GM13977 (cell line): ENCODE measurements at regions not wholly inside any gene's neighbourhood (a gene's known extent, or its start where the extent isn't known, plus 50 kb on each side); places are given as distances from the start of the nearest gene placed in this dataset.

Experiments used
- DNase-seq: peaks from one replicate; pipeline ENCODE4 v3.0.0; 2012; ENCODE audit warnings: low spot score
- CTCF ChIP-seq: IDR thresholded peaks from 2 replicates; pipeline ENCODE4 v1.5.1; 2012; ENCODE audit warnings: mild to moderate bottlenecking, control low read depth; ENCODE audit not compliant: insufficient read depth; ENCODE audit errors: extremely low read depth, missing control alignments
- in situ Hi-C: fragments of 300-500 bp; cut with MboI; formaldehyde crosslinking; loops from one replicate; pipeline ENCODE4 v1.12.0; 2022; ENCODE audit warnings: low sequenced_read_pairs, low pct_unique_long_range_greater_than_20kb, mixed read lengths, inconsistent platforms; ENCODE audit not compliant: unreplicated experiment

GRCh38 chr4:74583089-74583700, 138.3 kb downstream of the AREG start:
- no peak for TF ChIP-seq CTCF
- no peak for DNase-seq
- in situ Hi-C loops, result no loop called here

- in situ Hi-C loops, result no loop called here
- TF ChIP-seq CTCF, result no peak
- DNase-seq, result no peak
These were observed 138.8 kb downstream of the AREG start for GRCh38 chr4:74583757-74584156.

- DNase-seq, result no peak
- TF ChIP-seq CTCF, result no peak
- in situ Hi-C loops, result no loop called here
These were observed 143.4 kb downstream of the AREG start for GRCh38 chr4:74588350-74588749.

GRCh38 chr4:74590476-74590875, 145.5 kb downstream of the AREG start:
- TF ChIP-seq CTCF, result no peak
- in situ Hi-C loops, result no loop called here
- DNase-seq, result no peak

- no peak for DNase-seq
- TF ChIP-seq CTCF, result no peak
- in situ Hi-C loops, result no loop called here
These were observed 153.8 kb downstream of the AREG start for GRCh38 chr4:74598611-74599325.

- in situ Hi-C loops, result no loop called here
- no peak for DNase-seq
- TF ChIP-seq CTCF, result no peak
These were observed 158.2 kb downstream of the AREG start for GRCh38 chr4:74603186-74603585.
